GDM1 (cell line): ENCODE measurements at regions not wholly inside any gene's neighbourhood (a gene's known extent, or its start where the extent isn't known, plus 50 kb on each side); places are given as distances from the start of the nearest gene placed in this dataset.

Source experiments
- DNase-seq: peaks from one replicate; lab custom pipeline; 2025; lab: John Stamatoyannopoulos, UW

GRCh38 chr1:5497503-5497902 lies 494.7 kb downstream of the NPHP4 start:
- no peak for DNase-seq

DNA sequence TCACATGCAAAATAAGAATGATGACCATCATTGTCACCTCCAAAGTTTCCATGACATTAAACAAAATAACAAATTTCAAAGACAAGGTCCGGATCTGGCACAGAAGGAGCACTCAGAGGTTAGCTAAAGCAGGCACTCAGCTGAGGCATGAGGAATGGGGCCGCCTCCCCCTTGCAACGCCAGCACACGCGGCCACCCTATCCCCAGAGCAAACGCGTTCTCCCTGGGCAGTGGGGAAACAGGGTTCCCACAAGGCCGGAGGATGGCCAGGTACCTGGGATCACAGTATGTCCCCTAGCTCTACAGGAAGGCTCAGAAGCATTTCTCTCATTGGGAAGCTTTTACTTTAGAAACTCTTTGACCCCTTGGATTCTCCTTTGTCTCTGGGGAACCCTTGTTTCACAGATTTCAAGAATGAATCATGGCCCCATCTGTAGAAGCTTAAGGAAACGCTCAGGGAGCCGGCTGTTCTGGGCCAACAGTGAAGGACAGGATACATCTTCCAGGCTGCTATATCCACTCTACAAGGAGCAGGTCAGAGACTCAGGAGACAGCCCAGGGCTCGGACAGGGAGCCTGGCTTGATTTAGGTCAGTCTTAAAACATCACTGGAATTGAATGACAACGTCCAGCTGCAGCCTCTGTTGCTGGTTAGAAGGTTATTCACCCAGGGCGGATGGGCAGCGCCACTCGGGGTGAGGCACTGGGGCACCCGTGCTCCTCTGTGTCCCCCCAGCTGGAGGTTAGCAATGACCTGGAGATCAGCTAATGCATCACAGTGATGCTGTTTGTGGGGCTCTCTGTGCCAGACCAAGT lies 496.4 kb downstream of the NPHP4 start:
- DNase-seq: no peak

DNA sequence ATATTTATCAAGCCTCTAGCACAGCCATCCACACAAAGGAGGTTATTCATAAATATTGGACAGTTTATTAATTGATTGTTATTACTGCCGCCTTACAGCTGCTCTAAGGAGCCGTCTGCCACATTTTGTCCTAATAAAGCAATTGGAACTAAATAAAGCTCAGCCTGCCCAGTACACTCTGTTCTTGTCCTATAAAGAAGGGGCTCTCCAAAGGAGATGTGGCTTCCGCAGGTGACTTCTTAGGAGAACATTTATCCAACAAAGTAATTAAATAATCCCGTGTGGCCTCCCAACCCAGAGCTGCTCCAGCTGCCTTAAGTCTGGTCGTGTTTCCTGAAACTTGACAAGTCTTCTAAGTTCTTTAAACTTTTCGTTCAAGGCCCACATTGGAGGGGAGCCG lies 497.7 kb downstream of the NPHP4 start:
- DNase-seq: no peak

GRCh38 chr1:5493851-5494311 lies 498.3 kb downstream of the NPHP4 start:
- no peak for DNase-seq

DNA sequence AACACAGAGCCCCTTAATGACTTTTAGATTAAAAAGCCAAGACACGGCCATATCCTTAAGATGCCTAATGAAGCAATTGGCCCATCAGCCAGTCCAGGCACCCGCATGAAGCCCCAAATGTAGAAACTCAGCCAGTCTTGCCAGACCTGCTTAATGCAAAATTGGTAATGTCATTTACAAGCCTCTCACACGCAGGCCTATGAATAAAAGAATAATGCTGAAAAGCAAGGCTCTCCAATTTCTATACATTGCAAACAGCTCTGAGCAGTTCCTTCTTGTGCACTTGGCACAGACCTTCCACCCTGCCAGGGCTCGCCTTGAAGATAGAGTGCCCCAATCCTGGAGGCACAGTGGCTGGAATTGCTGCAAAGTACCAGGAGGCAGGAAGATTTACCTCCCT lies 498.9 kb downstream of the NPHP4 start:
- DNase-seq: no peak

GRCh38 chr1:5492846-5493245 lies 499.4 kb downstream of the NPHP4 start:
- DNase-seq: no peak

- DNase-seq: no peak
Measured at GRCh38 chr1:5491207-5491904, 500.9 kb downstream of the NPHP4 start.

- no peak for DNase-seq
Measured at GRCh38 chr1:5490635-5491034, 501.6 kb downstream of the NPHP4 start.

- DNase-seq: no peak
Measured at GRCh38 chr1:5488448-5488847, 503.8 kb downstream of the NPHP4 start.

DNA sequence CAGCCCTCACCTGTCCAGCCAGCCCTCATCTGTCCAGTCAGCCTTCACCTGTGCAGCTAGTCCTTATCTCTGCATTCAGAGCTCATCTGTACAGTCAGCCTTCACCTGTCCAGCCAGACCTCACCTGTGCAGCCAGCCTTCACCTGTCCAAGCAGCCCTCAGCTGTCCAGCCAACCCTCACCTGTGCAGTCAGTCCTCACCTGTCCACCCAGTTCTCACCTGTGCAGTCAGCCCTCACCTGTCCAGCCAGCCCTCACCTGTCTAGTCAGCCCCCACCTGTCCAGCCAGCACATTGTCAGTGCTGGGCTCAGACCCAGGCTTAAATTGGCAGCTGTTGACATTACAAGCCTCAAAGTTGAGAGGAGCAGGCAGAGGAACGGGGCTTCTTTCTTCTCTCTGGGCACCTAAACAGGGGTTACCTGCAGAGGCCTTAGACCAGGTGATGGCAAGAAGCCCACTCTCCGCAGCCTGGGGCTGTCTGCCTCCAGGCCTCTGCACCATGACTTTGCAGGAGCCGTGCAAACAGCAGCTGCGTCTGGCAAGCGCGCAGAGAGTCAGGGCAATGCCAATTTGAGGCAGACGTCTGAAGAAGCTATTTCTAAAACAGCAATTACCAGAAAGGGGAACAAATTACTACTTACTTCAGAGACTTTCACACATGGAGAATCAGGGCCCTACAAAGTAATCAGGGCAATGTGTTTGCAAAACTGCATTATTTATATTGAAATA lies 506.1 kb downstream of the NPHP4 start:
- no peak for DNase-seq

- DNase-seq: no peak
Measured at GRCh38 chr1:5485436-5485835, 506.8 kb downstream of the NPHP4 start.

DNA sequence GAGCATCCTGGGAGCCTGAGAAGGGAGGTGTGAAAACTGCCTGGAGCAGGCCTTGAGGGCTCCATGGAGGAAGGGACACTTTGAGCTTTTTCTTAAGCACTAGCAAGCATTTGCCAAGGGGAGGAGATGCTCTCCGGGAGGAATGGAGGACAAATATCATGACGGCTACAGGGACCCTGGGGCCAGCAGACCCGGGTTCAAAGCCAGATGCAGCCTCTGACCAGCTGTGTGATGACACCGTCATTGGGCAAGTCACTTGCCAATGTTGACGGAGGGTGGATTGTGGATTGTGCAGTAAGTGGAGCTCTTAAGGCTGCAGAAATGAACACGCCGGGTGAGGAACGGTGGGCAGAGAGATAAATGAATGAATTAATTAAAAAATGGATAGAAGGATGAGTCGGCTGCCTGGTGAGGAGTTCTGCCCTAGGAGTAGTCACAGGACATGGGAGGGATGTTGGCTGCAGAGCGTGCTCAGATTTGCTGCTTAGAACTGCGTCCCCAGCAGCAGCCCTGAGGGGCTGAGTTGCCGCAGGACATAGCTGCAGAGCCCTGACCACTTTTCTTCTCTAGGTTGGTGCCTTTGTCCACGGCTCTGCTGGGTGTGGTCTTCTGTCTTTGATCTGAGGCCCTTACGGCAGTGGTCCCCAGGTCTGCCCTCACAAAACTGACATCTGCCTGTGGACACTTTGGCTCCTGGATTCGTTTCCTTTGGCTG lies 507.6 kb downstream of the NPHP4 start:
- DNase-seq: no peak

DNA sequence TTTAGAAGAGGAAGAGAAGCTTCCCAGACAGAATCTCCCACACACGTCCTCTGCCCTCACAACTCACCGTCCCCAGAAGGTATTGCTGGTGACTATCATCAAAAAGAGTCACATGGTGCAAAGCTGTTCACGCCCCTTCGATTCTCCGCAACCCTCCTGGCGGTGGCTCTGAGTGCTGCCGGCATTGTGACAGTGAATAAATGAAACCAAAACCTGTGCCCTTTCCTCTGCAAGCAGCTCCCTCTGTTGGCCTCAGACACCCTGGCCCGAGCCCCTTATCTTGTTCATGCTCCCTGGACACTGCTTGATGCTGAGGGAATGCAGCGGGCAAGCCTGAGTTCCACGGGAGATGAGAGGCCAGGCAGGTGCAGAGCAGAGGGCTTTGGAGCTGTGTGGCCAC lies 510.3 kb downstream of the NPHP4 start:
- DNase-seq: no peak

GRCh38 chr1:5480906-5481305 lies 511.3 kb downstream of the NPHP4 start:
- DNase-seq: no peak

DNA sequence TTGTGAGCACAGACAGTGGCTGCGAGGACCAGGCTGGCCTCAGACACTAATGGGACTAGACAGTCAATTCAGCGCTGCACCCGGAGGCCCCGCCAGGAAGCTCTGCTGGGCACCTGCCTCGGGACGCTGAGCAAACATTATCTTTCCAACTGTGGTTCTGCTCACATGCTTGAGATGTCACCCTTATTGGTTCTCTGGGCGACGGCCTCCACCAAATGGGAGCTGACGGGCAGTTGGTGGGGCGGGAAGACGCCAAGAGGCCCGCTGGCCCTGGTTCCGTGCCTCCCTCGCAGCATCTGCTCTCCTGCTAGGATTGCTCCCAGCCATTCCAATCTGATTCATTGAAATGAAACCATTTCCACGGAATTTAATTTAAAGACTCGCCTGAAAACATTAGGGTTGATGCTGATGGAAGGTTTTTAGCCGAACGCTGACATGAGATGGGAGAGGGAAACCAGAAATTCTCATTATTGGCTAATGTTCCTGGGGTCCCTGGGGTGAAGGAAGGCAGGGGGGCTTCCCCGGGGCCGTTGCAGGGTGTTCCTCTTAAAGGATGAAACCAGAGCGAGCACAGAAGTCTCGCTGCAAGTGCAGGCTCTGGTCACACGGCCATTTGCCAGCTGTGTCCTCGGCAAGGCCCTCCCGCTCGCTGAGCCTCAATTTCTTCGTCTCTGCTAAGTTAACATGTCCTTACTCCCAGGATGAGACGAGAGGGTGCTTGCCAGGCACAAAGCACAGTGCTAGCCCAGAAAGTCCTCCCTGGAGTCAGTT lies 512.2 kb downstream of the NPHP4 start:
- no peak for DNase-seq

- DNase-seq: no peak
Measured at GRCh38 chr1:5478961-5479360, 513.3 kb downstream of the NPHP4 start.

DNA sequence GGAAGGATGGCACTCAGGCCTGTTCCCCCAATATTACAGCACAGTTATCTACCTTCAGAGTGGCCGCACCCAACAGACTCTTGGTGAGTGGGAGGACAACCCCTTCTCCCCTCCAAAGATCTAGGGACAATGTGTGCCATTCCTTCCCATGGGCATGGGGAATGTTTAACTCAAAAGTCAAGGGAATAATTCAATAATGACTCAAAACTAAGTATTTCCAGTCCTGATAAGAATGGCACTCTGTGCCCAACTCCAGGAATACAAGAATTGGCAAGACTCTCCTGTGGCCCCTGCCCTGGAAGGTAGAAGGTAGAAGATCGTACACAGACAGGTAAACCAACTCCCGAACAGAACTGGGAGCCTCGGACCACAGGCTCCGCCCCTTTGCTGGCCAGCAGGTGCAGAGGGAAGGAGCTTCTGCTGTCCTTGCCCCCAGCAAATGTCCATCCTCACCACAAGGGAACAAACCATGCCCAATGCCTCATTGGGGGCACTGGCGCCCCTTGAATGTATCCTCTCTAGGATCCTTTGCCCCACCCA lies 514.0 kb downstream of the NPHP4 start:
- DNase-seq: no peak

DNA sequence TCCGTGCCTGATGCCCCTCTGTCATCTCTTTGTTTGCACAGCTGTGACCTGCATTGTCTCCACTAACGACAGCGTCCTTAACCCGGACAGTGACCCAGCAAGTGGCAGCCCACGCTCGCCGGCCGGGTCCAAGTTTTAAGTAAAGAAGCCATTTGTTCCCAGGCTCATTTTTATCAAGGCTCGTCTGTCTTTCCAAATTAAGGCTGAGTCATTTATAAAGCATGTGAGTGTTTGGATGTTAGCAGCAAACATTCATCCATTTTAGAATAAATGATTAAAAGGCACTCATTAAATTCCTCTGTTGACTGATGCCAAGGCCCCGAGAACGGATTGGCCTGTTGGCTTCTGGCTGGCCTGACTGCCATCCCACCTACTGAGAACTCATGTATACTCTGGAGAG lies 514.5 kb downstream of the NPHP4 start:
- no peak for DNase-seq

DNA sequence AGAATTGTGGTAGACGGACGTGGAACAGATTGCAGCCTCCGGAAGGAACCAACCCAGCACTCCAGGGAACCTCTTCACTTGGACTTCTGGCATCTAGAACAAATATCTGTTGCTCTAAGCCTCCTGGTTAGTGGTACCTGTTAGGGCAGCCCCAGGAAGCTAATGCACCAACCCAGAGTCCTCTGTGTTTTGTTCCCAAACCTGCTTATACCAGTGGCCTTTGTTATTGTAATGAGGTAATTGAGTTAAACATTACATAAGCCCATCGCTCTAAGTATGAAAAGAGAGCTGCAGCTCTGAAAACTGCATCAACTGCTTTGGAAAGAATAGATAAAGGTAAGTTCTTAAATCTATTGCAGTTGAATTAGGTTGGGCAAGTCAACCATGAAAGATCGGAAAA lies 516.7 kb downstream of the NPHP4 start:
- DNase-seq: no peak

- no peak for DNase-seq
Measured at GRCh38 chr1:5473268-5473667, 519.0 kb downstream of the NPHP4 start.

GRCh38 chr1:5466487-5466886 lies 525.7 kb downstream of the NPHP4 start:
- no peak for DNase-seq
